HAP-1 (cell line): ENCODE measurements at regions not wholly inside any gene's neighbourhood (a gene's known extent, or its start where the extent isn't known, plus 50 kb on each side); places are given as distances from the start of the nearest gene placed in this dataset.
"Not testable (repeated sequence)": the region's sequence is repeated elsewhere in the genome, so short reads cannot be mapped to it uniquely, and the experiment has no call there.

Experiments
- DNase-seq, 2 experiments: peaks; one replicate each; pipeline ENCODE4 v3.0.0-alpha.2; 2016 to 2020; ENCODE audit warnings: low spot score in 2 of 2
- H3K27me3 ChIP-seq: fragments of 250-450 bp; sonication (Bioruptor Pico); 2 replicates; pipeline ENCODE4 v1.5.1; 2020; ENCODE audit warnings: low read depth, mild to moderate bottlenecking, moderate library complexity
- H3K36me3 ChIP-seq: fragments of 250-450 bp; sonication (Bioruptor Pico); replicated peaks from 2 replicates; pipeline ENCODE4 v1.5.1; 2020; ENCODE audit warnings: mild to moderate bottlenecking
- H3K4me1 ChIP-seq: fragments of 250-450 bp; sonication (Bioruptor Pico); 2 replicates; pipeline ENCODE4 v1.5.1; 2020; ENCODE audit warnings: mild to moderate bottlenecking
- H3K4me3 ChIP-seq: fragments of 250-450 bp; sonication (Bioruptor Pico); 2 replicates; pipeline ENCODE4 v1.5.1; 2020; ENCODE audit warnings: mild to moderate bottlenecking, moderate library complexity
- H3K9me3 ChIP-seq: fragments of 250-450 bp; sonication (Bioruptor Pico); 2 replicates; pipeline ENCODE4 v1.5.1; 2020; ENCODE audit warnings: mild to moderate bottlenecking, moderate library complexity
- in situ Hi-C: fragments of 300-500 bp; cut with MboI; formaldehyde crosslinking; loops from 3 replicates; pipeline ENCODE4 v1.14.3; 2020; ENCODE audit warnings: low sequenced_read_pairs, inconsistent platforms, mixed read lengths

DNA sequence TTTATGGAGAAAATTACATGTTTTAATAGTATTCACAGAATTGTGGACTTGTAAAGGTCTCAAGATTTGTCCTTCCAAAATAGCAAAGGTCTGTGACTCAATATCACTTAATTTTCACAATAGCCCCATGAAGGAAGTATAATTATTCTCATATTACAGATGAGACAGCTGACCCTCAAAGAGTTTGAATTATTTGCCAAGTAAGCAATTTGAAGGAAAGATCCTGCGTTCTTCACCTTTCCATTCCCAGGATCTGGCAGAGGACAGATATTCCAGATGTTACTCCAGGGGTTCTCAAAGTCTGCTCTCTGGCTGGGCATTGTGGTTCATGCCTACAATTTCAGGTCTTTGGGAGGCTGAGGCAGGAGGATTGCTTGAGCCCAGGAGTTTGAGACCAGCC is 559.4 kb upstream of the AUTS2 start:
- Histone ChIP-seq H3K27me3 (no peaks in the 10 kb centered on the region), H3K4me3 (no peak overlapping the region), H3K36me3 (no peaks in the 10 kb centered on the region), H3K4me1 (no peaks in the 10 kb centered on the region), H3K9me3 (no peaks in the 10 kb centered on the region)
- in situ Hi-C loops = no loop called here
- DNase-seq = no peak

DNA sequence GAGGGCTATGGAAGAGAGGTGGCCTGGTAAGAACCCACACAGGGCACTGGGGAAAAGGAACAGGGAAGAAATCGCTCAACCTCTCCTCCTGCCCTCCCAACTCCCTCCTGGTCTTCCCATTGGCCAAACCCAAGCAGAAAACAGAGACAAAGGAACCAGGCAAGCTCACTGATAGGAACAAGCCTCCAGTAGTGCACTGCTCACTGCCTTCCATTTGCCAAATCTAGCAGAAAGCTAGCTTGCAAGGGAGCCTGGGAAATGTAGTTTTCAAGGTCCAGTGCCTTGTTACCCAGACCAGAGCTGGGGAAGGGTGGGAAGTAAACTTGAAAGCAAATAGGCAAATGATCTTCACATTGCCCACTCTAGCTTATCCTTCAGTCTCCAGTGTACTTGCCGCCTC is 556.1 kb upstream of the AUTS2 start:
- Histone ChIP-seq H3K9me3 (no peaks in the 10 kb centered on the region), H3K4me3 (no peak overlapping the region), H3K36me3 (no peaks in the 10 kb centered on the region), H3K27me3 (no peaks in the 10 kb centered on the region), H3K4me1 (no peaks in the 10 kb centered on the region)
- in situ Hi-C loops = no loop called here
- no peak for DNase-seq

DNA sequence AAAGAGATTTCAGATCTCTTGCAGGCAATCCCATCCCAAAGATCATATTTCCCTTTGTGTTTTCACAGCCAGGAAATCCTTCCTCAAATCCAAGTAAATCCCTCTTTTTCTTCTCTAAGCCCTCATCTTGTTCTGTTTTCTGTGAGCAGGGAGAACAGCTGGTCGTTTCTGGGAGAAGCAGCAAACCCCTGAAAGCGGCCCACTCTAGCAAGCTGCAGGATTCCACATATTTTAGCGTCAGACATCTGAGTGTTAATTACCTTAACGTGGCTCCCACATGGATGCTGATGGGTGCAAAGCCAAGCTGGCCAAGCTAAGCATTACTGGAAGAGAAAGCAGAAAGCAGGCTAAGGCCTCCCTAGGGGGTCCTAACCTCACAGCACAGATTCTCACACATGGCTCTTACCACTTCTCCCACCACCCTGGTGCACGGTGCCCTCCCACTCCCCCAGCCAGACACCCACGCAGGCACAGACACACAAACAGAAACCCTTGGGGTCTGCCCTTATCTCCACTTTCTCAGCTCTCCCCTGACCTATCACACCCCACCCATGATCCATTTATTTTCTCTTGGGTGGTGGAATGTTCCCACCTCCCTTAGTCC is 551.0 kb upstream of the AUTS2 start:
- Histone ChIP-seq H3K4me3 (no peak overlapping the region), H3K9me3 (no peaks in the 10 kb centered on the region), H3K27me3 (no peaks in the 10 kb centered on the region), H3K4me1 (no peaks in the 10 kb centered on the region), H3K36me3 (no peaks in the 10 kb centered on the region)
- in situ Hi-C loops = no loop called here
- no peak for DNase-seq

DNA sequence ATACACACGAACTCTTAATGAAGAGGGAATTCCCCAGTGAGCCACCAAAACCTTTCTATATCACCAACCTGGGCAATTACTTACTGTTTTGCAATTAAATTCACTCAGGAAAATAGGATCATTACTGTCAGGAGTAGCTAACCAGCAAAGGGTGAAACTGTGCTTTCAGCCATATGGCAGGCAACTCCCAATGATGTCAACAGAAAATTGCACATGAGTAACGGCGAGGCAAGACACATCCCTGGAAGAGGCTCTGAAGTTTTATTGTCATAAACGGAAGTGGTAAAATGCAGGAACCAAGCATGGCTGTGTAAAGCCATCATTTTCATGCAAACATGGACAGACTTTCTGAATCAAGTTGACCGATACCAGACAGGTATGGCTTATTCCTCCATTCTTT is 548.9 kb upstream of the AUTS2 start:
- in situ Hi-C loops = no loop called here

DNA sequence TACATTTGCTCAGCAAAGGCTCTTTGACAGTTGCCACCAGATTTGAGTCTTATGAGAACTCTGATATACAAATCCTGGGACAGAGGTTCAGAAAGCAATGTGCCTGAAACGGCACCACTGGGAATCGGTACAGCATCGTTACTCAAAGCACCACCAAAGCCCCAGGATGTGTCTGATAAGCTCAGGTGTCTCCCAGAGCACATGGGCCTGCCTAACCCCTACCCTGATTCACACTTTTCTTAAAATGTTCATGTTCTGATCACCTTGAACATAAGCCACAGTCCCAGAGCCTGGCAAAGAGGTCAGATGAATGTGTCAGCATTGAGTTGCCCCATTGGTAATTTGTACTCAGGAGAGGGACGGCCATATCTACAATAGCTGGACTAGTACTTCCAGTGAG is 545.8 kb upstream of the AUTS2 start:
- in situ Hi-C loops = no loop called here
- no peak for DNase-seq
- H3K36me3 ChIP-seq = no peaks in the 10 kb centered on the region
- no peaks in the 10 kb centered on the region for H3K4me1 ChIP-seq
- H3K4me3 ChIP-seq = no peak overlapping the region
- H3K27me3 ChIP-seq = no peaks in the 10 kb centered on the region
- no peaks in the 10 kb centered on the region for H3K9me3 ChIP-seq

More for the DNA sequence above, 548.9 kb upstream of the AUTS2 start:
- H3K4me3 ChIP-seq = no peak overlapping the region
- H3K36me3 ChIP-seq = no peaks in the 10 kb centered on the region
- DNase-seq = no peak
- H3K27me3 ChIP-seq = no peaks in the 10 kb centered on the region
- H3K9me3 ChIP-seq = no peaks in the 10 kb centered on the region
- no peaks in the 10 kb centered on the region for H3K4me1 ChIP-seq

DNA sequence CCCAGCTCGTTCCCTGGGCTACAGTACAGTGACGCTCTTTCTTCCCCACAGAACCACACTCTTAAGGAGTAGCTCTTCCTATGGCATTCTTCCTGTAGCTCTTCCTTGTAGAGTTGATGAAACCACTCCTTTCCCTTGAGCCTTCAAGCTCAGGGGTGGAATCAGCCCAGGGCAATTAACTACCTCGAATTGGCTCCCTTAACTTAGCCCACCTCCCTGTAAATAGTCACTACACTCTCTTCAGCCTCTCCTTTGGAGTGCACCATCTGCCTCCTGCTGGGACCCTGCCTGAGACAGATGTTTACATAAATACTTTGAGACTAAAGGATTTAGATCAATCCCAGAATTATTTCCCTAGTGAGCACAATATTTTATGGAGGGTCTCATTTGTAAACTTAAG is 537.8 kb upstream of the AUTS2 start:
- Histone ChIP-seq H3K9me3 (no peaks in the 10 kb centered on the region), H3K4me3 (no peak overlapping the region), H3K36me3 (no peaks in the 10 kb centered on the region), H3K4me1 (no peaks in the 10 kb centered on the region), H3K27me3 (no peaks in the 10 kb centered on the region)
- in situ Hi-C loops = no loop called here
- no peak for DNase-seq

DNA sequence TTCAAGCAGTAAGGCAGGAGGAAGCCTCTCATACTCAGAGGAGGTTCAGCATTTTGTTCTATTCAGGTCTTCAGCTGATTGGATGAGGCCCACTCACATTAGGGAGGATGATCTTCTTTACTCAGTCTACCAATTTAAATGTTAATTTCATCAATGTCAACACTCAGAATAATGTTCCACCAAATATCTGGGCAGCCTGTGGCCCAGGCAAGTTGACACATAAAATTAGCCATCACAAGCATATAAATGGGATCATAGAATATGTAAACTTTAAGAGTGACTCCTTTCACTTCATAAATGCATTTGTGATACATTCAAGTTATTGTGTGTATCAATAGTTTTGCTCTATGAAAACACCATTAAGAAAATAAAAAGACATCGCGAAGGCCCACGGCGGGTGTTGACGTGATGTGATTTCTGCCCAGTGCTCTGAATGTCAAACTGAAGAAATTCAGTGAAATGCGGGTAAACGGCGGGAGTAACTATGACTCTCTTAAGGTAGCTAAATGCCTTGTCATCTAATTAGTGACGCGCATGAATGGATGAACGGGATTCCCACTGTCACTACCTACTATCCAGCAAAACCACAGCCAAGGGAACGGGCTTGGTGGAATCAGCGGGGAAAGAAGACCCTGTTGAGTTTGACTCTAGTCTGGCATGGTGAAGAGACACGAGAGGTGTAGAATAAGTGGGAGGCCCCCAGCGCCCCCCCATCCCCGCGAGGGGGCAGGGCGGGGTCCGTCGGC is 536.1 kb upstream of the AUTS2 start:
- H3K4me1 ChIP-seq = no peaks in the 10 kb centered on the region
- DNase-seq = no peak

DNA sequence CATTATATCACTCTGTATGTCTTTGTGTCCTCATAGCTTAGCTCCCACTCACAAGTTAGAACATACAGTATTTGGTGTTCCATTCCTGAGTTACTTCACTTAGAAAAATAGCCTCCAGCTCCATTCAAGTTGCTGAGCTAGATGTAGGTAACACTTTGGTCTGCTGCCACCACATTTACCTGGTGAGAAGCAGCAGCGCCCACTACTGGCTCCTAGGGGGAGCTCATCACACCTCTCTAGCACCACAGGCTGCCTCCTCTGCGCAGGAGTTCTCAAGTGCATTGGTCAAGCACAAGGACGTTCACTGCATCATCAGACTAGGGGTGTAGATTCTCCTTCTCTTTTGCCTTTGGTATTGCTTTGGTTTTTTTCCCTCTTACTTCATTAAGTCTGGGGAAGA is 530.9 kb upstream of the AUTS2 start:
- Histone ChIP-seq H3K27me3 (no peaks in the 10 kb centered on the region), H3K9me3 (no peaks in the 10 kb centered on the region), H3K4me3 (no peak overlapping the region), H3K4me1 (no peaks in the 10 kb centered on the region), H3K36me3 (no peaks in the 10 kb centered on the region)
- in situ Hi-C loops = no loop called here
- peak in 1 of 2 experiments; percentile 17 for DNase-seq

More for the DNA sequence above, 536.1 kb upstream of the AUTS2 start:
- in situ Hi-C loops = no loop called here
- Histone ChIP-seq H3K9me3 (no peaks in the 10 kb centered on the region), H3K4me3 (no peak overlapping the region), H3K36me3 (no peaks in the 10 kb centered on the region), H3K27me3 (no peaks in the 10 kb centered on the region)

DNA sequence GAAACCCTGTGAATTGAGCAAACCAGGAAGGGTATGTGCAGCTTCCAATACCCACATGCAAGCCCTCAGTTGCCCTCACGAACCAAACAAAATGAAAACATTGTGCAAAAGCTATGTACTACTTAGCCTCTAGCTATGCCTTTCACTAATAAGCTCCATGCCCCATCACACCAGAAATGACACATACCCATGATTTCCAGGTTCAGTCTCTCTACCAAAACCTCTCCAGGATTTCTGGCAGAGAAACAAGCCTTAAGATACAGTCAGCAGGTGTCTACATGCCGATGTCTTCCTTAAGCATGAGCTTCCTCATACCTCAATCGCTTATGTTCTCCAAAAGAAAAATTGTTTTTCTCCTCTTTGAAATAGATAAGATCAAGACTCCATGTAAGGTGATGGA is 527.8 kb upstream of the AUTS2 start:
- H3K9me3 ChIP-seq = no peaks in the 10 kb centered on the region
- H3K27me3 ChIP-seq = no peaks in the 10 kb centered on the region
- in situ Hi-C loops = no loop called here
- H3K4me1 ChIP-seq = no peaks in the 10 kb centered on the region
- DNase-seq = no peak
- no peaks in the 10 kb centered on the region for H3K36me3 ChIP-seq
- no peak overlapping the region for H3K4me3 ChIP-seq

DNA sequence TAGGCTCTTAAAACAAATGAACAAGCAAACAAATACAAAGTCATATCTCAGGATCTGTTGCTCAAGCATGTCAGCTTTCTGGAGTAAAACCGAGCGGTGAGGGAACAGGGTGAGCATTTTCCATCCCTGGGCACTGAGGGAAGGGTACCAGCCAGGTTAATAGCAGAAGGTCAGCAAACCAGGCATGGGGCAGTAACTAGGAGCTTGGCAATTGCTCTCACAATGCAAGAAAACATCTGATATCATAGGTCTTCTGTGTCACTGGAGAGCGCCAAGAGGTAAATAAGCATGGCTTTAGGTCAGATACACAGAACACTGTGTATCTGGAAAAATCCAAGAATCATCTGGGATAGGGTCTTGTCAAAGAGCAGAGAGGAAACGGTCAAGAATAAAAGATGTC is 521.7 kb upstream of the AUTS2 start:
- in situ Hi-C loops = no loop called here
- Histone ChIP-seq H3K4me3 (no peak overlapping the region), H3K27me3 (no peaks in the 10 kb centered on the region), H3K36me3 (no peaks in the 10 kb centered on the region), H3K9me3 (no peaks in the 10 kb centered on the region), H3K4me1 (no peaks in the 10 kb centered on the region)
- DNase-seq = no peak

DNA sequence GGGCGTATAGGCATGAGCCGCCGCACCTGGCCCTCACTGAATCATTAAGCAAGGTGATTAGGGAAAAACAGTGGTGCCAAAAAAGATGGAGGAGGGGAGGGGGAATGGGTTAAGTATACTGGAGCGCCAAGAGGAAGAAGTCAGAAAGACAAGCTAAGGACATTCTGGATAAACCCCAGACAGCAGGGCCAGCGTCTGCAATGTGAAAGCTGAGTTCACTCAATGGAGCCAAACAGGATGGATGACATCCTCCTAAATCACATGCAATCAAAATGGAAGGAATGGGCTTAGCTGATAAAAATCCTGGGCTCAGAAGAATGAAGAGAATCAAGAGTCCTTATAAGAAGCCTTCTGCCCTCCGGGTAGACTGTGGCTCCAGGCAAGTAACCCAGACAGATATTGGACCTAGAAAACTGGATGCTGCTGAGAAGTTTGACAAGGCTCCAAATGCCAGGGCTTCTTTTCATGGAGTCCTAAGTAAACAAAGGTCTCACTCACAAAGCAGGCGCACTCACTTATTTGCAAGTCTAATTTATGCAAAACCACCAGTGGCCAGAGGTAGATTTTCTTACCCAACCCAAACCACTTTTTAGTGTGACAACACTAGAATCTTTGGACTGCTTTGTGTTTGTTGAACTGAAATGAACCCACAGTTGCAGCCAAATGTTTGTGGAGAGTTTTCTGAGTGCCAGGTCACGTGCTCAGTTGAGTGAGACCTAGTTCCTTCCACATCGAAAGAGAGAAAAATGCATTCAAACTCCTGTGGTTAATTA is 519.1 kb upstream of the AUTS2 start:
- in situ Hi-C loops = no loop called here
- DNase-seq = no peak
- no peaks in the 10 kb centered on the region for H3K9me3 ChIP-seq
- H3K4me1 ChIP-seq = no peaks in the 10 kb centered on the region
- H3K4me3 ChIP-seq = no peak overlapping the region
- H3K36me3 ChIP-seq = no peaks in the 10 kb centered on the region
- H3K27me3 ChIP-seq = no peaks in the 10 kb centered on the region

DNA sequence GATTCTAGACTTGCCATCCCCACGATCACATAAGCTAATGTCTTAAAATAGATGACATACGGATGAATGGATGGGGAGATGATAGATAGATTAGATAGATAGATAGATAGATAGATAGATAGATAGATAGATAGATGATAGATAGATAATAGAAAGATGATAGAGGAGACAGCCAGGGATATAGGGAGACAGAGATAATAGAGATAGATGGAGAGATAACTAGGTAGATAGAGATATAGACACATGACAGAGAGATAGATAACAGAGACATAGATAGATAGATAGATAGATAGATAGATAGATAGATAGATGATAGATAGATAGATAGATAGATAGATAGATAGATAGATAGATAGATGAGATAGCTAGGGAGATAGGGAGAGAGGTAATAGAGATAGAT is 511.0 kb upstream of the AUTS2 start:
- in situ Hi-C loops, H3K9me3 ChIP-seq, H3K27me3 ChIP-seq, DNase-seq, H3K36me3 ChIP-seq, H3K4me1 ChIP-seq, H3K4me3 ChIP-seq: not testable (repeated sequence)

DNA sequence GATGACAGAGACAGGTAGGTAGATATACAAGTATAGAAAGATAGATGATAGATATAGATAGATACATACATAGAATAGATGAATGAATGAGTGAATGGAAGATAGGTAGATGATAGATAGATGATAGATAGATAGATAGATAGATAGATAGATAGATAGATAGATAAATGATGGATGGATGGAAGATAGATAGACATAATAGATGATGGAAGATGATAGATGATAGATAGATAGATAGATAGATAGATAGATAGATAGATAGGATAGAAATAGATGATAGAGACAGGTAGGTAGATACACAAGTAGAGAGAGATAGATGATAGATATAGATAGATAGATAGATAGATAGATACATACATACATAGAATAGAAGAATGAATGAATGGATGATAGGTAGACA is 510.1 kb upstream of the AUTS2 start:
- DNase-seq = no peak
- Histone ChIP-seq H3K27me3 (no peaks in the 10 kb centered on the region), H3K4me3 (no peak overlapping the region), H3K9me3 (no peaks in the 10 kb centered on the region), H3K4me1 (no peaks in the 10 kb centered on the region), H3K36me3 (no peaks in the 10 kb centered on the region)
- in situ Hi-C loops = no loop called here

DNA sequence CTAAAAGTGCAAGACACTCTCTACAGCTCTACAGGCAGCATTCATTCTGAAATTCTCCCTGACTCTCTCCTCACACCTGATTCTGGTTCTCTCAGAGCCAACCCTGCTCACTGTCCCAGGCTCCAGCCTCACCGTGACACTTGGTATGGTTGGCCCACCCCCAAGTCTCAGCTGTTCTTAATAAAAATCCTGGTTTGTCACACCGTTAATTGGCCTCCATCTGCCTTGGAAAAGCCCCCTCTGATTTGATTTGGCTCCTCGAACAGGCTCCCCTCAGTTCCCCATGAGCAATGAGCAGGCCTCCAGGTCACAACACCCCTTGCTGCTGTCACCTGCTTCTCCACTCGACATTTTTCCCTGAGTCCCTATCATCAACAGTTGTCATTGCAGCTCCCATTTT is 507.3 kb upstream of the AUTS2 start:
- Histone ChIP-seq H3K27me3 (no peaks in the 10 kb centered on the region), H3K9me3 (no peaks in the 10 kb centered on the region), H3K36me3 (no peaks in the 10 kb centered on the region), H3K4me3 (no peak overlapping the region), H3K4me1 (no peaks in the 10 kb centered on the region)
- in situ Hi-C loops = no loop called here
- DNase-seq = no peak
